A549 (cell line): ENCODE measurements at regions not wholly inside any gene's neighbourhood (a gene's known extent, or its start where the extent isn't known, plus 50 kb on each side); places are given as distances from the start of the nearest gene placed in this dataset.

Experiments used
- CTCF ChIP-seq: fragments of >200 bp; sonication (Bioruptor Twin); formaldehyde crosslinking; IDR thresholded peaks from 3 replicates; pipeline ENCODE4 v1.5.1; 2016
- HEYL ChIP-seq: fragments of 250-450 bp; sonication (Bioruptor Pico); IDR thresholded peaks from 2 replicates; pipeline ENCODE4 v1.8.0; 2021; ENCODE audit warnings: mild to moderate bottlenecking, moderate library complexity
- MAX ChIP-seq: IDR thresholded peaks from 2 replicates; pipeline ENCODE4 v1.6.1; 2012
- NFE2L2 ChIP-seq: fragments of 150-350 bp; conservative IDR thresholded peaks from 2 replicates; pipeline ENCODE4 v1.6.1; 2014; ENCODE audit warnings: low read length
- POLR2A ChIP-seq: IDR thresholded peaks from 2 replicates; pipeline ENCODE4 v1.6.1; 2012; ENCODE audit warnings: mild to moderate bottlenecking, low read length
- REST ChIP-seq: fragments of 200-600 bp; sonication (generic); IDR thresholded peaks from 2 replicates; pipeline ENCODE4 v1.6.1; 2016; ENCODE audit warnings: antibody characterized with exemption, mild to moderate bottlenecking, moderate library complexity
- RNF2 ChIP-seq: fragments of 200-600 bp; sonication (generic); IDR thresholded peaks from 2 replicates; pipeline ENCODE4 v1.6.1; 2016; ENCODE audit warnings: low read depth, mild to moderate bottlenecking, antibody characterized with exemption, moderate library complexity, borderline replicate concordance
- ZFP36 ChIP-seq: fragments of 450-650 bp; IDR thresholded peaks from 2 replicates; pipeline ENCODE4 v1.6.1; 2014; ENCODE audit warnings: borderline replicate concordance; ENCODE audit not compliant: partially characterized antibody

GRCh38 chr2:57552885-57553284 is 493.7 kb upstream of the VRK2 start:
- TF ChIP-seq POLR2A (no peak), CTCF (no peak), NFE2L2 (no peak), REST (no peak), RNF2 (no peak), MAX (no peak), HEYL (CRISPR knock-in tag) (no peak), ZFP36 (no peak)
